NCI-H82 treated with DMSO at 0.1 percent for 48 hours (cell line): ENCODE measurements at regions not wholly inside any gene's neighbourhood (a gene's known extent, or its start where the extent isn't known, plus 50 kb on each side); places are given as distances from the start of the nearest gene placed in this dataset.
"Not testable (repeated sequence)": the region's sequence is repeated elsewhere in the genome, so short reads cannot be mapped to it uniquely, and the experiment has no call there.

Source experiments
- DNase-seq: peaks from one replicate; lab custom pipeline; 2025; ENCODE audit not compliant: unreplicated experiment; lab: John Stamatoyannopoulos, UW

DNA sequence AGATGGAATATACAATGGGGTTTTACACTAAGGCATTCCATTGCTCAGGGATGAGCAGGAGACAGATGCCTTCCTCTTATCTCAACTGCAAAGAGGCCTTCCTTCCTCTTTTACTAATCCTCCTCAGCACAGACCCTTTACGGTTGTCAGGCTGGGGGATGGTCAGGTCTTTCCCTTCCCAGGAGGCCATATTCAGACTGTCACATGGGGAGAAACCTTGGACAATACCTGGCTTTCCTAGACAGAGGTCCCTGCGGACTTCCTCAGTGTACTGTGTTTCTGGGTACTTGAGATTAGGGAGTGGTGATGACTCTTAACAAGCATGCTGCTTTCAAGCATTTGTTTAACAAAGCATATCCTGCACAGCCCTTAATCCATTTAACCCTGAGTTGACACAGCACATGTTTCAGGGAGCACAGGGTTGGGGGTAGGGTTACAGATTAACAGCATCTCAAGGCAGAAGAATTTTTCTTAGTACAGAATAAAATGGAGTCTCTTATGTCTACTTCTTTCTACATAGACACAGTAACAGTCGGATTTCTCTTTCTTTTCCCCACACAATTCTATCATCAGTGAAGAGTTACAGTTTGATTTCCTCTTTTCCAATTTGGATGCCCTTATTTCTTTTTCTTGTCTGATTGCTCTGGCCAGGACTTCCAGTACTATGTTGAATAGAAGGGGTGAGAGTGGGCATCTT, 737.1 kb downstream of the TRHDE start:
- peak; percentile 58 for DNase-seq

- no peak for DNase-seq
Measured at GRCh38 chr12:73017981-73018380, 745.8 kb downstream of the TRHDE start.

- DNase-seq = no peak
Measured at GRCh38 chr12:73053893-73054292, 781.7 kb downstream of the TRHDE start.

- no peak for DNase-seq
Measured at GRCh38 chr12:73057428-73057827, 785.3 kb downstream of the TRHDE start.

DNA sequence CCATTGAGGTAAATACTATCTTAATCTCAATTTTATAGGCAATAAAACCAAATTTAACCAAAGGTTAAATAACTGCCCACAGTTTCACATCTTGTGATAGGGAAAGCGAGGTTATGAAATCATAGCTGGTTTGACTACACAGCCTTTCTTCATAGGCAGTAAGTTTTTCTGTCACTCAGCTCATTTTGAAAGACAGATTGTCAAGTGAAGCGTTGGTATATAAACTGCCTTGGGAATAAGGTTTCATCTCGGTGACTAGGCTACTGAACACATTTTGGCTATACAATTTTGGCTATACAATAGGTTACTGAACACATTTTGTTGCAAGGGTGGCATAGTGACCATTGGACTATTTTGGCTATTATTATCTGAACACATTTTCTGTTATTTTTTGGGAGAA, 793.7 kb downstream of the TRHDE start:
- DNase-seq = no peak

GRCh38 chr12:73067616-73068015, 795.4 kb downstream of the TRHDE start:
- no peak for DNase-seq

GRCh38 chr12:73072214-73072613, 800.0 kb downstream of the TRHDE start:
- no peak for DNase-seq

GRCh38 chr12:73076760-73077159, 804.6 kb downstream of the TRHDE start:
- DNase-seq = no peak

- DNase-seq = no peak
Measured at GRCh38 chr12:73083736-73084135, 811.6 kb downstream of the TRHDE start.

GRCh38 chr12:73106296-73106695, 834.1 kb downstream of the TRHDE start:
- no peak for DNase-seq

- DNase-seq = no peak
Measured at GRCh38 chr12:73106896-73107295, 834.7 kb downstream of the TRHDE start.

DNA sequence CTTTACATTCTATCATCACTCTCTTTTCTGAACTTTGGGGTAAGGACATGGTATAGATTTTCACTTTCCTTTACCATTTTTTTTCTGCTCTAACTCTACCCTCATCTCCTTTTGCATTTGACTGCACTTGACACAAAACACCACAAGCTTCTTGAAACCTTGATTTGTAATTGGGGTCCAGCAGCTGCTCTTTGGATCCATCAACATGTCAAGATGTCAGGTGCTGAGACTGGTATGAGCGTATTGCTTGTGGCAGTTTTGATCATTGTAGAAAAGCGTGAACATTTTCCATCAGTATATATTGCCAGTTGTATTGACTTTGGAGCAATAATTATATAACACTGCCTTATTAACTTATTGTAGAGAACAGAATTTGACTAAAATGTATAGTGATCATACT, 838.6 kb downstream of the TRHDE start:
- DNase-seq = no peak

- DNase-seq = no peak
Measured at GRCh38 chr12:73112035-73112816, 840.1 kb downstream of the TRHDE start.

DNA sequence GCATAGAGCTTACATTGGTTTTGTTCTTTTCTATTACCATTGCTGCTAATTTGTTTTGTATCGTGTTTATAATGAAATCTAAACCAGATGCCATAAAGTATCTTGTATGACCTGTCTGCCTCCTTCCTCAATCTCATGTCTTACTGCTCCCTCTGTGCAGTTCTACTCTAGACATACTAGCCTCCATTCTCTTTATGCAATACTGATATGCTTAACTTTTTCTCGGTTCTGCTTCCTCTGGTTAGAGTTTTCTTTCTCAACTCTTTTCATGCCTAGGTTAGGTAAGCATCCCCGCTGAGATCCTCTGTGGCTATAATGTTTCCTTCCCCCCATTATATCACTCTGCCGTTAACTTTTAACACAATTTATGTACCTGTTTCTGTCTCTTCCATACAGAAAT, 852.3 kb downstream of the TRHDE start:
- DNase-seq = no peak

DNA sequence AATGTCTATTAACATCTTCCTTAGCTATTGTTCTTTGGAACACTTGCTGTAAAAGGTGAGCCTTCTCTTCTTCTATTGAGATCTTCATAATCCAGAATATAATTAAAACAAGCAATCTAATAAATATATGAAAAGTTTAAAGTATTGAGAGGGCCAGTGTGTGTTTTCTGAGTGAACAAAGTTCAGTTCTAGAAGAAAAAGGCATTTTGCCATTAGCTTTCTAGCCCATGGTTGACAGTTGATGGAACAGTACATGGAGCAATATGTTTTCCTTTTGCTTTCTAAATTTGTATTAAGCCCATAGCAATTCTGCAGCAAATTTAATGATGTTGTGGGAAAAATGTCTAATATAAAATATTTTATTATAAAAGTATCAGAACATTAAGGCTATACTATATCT, 853.0 kb downstream of the TRHDE start:
- no peak for DNase-seq

DNA sequence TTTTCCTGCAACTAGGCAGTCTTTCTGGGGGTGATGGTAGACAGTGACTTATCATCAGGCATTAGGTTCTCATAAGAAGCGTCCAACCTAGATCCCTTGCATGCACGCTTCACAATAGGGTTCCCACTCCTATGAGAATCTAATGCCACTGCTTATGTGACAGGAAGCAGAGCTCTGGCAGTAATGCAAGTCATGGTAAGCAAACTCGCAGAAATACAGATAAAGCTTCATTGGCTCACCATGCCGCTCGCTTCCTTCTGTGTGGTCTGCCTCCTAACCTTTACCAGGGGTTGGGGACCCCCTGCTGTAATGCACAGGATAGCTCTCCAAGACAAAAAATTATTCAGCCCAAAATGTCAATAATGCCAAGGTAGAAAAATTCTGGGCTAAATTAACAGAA, 864.2 kb downstream of the TRHDE start:
- no peak for DNase-seq

GRCh38 chr12:73139642-73140041, 867.5 kb downstream of the TRHDE start:
- not testable (repeated sequence) for DNase-seq

DNA sequence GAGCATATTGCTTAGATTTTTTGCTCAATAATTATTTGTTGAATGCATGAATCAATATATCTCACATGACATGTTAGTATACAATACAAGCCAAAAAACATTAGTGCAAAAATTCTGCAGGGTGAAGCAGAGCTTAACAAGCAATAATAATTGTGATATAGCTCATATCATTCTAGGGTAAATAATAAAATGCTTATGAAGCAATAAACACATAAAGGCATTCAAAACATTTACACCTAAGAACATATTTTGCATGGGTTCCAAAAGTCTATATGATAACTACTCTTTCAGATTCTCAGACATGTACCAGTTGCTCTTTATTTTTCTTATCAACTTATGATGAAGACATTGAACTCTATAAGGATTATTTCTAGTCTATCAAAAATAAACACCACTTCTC, 886.2 kb downstream of the TRHDE start:
- DNase-seq = no peak

DNA sequence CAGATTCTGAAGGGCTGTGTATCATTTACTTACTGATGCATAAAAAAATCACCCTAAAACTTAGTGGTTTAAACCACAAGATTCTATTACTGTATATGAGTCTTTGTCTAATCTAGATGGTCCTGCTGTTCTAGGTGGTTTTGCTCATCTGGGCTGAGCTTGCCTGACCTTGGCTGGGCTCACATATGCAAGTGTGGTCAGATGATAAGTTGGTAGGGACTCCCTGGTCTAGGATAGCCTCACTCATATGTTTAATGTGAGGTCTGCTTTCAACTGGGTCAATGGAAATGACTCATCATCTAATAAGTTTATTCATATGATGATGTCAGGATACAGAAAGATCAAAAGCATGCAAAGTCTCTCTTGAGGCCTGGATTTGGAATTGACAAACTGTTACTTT, 887.8 kb downstream of the TRHDE start:
- no peak for DNase-seq

- no peak for DNase-seq
Measured at GRCh38 chr12:73161970-73162369, 889.8 kb downstream of the TRHDE start.

DNA sequence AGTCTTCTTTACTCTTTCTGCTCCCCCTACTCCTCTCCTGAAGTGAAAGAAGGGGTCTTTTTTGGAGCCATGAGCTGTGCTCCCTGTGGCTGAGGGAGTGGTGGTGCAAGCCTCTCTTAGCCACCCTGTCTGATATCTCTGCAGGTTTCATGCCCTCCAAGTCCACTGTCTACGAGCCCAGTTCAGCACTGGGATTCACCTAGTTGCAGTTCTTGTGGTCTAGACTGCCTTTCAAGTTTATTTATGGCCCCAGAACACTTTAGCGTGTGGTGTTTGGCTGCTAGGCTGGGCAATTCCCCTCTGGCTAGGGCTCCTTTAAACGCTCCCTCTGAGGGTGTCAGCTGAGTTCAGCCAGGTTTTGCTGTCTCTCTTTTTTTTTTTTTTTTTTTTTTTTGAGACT, 908.6 kb downstream of the TRHDE start:
- no peak for DNase-seq

DNA sequence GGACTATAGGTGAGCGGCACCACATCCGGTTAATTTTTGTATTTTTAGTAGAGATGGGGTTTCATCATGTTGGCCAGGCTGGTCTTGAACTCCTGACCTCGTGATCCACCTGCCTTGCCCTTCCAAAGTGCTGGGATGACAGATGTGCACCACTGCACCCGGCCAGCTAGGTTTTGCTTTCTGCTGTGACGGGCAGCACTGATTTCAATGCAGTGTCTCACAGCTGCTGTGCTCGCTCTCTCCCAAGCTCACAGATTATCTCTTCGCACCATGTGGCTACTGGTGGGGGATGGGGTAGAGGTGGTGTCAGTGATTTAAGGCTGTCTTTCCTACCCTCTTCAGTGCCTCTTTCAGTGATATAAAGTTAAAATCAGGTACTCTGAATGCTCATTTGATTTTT, 909.1 kb downstream of the TRHDE start:
- peak; percentile 72 for DNase-seq

DNA sequence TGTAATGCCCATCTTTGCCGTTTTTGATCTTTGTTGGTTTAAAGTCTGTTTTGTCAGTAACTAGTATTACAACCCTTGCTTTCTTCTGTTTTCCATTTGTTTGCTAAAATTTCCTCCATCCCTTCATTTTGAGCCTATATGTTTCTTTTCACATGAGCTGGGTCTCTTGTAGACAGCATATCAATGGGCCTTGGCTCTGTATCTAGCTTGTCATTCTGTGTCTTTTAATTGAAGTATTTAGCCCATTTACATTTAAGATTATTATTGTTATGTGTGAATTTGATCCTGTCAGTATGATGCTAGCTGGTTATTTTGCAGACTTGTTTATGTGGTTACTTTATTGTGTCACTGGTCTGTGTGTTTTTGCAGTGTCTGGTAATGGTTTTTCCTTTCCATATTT, 913.2 kb downstream of the TRHDE start:
- no peak for DNase-seq
